NCI-H1436 (cell line): ENCODE measurements at regions not wholly inside any gene's neighbourhood (a gene's known extent, or its start where the extent isn't known, plus 50 kb on each side); places are given as distances from the start of the nearest gene placed in this dataset.

ENCODE experiments used
- DNase-seq: peaks from one replicate; lab custom pipeline; 2025; lab: John Stamatoyannopoulos, UW

GRCh38 chr1:30034105-30034626 lies 689.2 kb downstream of the MATN1 start:
- DNase-seq = no peak

GRCh38 chr1:30033256-30034104 lies 689.9 kb downstream of the MATN1 start:
- no peak for DNase-seq

GRCh38 chr1:30032302-30032701 lies 691.1 kb downstream of the MATN1 start:
- DNase-seq = no peak

- no peak for DNase-seq
Measured at GRCh38 chr1:30029677-30030076, 693.7 kb downstream of the MATN1 start.

DNA sequence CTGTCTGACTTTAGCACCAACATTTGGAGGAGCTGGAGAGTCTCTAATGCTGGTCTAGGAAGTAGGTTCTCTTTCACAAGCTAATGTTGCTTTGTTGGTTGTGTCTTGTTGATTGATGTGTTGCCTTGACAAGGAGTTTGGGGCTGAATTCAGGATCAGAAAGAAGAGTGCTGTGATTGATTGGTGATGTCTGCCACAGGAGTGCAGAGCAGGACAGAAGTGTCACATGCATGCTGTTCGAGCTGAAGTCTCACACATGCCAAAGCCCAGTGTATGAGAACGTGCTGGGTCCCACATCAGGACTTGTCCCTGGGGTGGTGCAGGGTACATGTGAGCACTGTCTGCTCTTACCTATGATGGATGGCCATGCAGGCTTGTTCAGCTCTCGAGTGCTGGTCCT lies 694.4 kb downstream of the MATN1 start:
- no peak for DNase-seq

DNA sequence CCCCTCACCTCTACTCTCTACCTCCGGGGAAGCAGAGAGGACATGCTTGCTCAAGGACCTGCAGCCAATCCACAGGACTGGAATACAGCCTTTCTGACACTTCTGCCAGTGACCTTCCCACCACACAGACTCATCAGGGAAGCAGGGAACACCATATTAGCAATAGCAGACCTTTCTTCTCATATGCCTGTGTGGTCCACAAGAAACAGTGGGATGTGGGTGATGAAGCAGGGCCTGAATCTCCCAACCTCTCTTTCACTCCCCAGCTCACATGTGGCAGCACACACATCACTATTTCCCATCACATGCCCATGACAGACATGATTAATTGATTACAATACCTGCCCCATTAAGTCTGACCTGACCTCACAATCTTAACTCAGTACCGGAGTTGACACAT lies 695.1 kb downstream of the MATN1 start:
- DNase-seq = no peak

GRCh38 chr1:30027247-30027646 lies 696.1 kb downstream of the MATN1 start:
- no peak for DNase-seq

GRCh38 chr1:30024411-30025195 lies 698.8 kb downstream of the MATN1 start:
- DNase-seq = no peak

DNA sequence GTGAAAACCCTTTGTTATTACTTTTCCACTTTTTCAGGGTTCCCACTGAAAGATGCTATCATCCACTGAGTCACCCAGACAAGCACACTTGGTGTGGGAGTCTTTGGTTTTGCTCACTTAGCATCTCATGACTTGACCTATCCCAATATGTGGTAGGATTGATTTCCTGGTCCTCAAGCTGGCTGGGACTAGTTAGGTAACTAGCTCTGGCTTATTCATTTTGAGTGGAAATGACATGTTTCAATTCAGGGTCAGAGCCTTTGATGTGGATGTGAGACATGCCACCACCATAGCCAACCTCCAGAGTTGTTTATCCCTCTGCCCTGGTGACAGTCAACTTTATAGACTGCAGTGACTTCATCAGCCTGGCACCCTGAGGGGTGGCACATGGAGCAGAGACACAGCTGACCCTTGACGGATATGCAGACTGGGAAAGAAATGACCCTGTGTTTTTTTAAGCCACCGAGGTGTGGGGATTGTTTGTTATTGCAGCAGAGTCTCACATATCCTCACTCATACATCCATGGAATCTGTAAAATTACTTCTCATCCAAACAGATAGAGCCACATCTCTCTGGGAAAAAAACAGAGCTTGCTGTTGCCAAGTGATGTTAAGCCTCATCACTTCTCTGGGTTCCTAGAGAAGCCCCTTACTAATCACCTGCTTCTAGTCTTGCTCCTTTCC lies 699.9 kb downstream of the MATN1 start:
- DNase-seq = no peak

GRCh38 chr1:30014031-30014430 lies 709.4 kb downstream of the MATN1 start:
- DNase-seq = no peak

DNA sequence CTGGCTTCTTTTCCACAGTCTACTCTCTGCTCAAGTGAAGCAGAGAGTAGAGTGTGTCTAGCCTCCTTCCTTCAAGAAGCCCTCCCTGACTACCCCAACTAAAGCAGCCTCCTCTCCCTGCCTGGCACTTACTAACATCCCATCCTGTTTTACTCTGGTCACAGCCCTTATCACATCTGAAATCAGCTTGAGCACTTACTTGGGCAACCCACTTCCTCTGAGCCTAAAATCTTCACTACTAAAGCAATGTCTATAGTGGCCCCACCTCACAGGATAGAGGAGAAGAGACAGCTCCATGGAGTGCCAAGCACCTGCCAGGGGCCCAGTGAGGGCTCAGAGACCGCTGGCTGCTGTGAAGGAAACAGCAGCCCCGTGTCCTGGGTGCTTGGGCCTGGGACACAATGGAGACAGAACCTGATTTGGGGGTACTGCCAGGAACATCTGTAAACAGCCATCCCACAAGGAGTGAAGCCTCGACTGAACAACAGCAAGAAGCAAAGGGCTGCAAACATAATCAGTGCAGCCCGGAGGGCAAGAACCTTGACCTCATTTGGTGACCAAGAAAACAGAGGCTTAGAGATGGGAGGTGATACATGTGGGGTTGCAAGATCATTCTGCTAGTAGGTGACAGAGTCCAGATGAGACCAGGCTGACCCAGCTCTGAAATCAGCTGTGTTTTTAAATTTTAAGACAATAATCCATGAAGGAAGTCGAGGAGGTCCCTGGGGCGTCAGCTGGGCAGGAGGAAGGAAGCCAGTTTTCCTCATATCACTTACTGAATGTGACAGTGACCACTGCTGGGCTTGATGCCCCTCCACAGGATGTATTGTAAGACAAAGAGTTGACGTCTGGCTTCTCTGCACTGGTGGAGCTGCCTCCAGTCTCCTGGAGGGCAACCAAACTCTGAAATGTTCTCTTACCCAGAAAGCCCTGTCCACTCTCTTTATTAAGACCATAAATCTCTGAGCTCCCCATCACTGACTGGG lies 710.6 kb downstream of the MATN1 start:
- no peak for DNase-seq

DNA sequence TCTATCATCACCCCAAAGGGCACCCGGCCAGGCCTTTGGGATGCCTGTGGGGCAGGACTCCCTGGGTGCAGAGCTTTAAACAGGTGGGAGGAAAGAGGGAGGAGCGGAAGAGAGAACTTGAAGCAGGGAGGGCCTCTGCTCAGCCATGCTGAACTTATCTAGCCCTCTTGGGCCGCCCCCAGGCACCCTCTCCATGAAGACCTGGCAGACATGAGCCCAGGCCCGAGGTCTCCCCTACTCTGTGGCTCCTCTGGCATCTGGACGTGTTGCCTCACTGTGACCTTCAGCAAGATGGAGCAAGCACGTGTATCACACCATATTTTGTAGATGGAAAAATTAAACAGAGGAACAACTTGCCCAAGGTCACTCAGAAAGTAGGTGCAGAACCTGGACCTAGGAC lies 711.4 kb downstream of the MATN1 start:
- DNase-seq = no peak

GRCh38 chr1:30010506-30011106 lies 712.8 kb downstream of the MATN1 start:
- no peak for DNase-seq

- no peak for DNase-seq
Measured at GRCh38 chr1:30009720-30010119, 713.7 kb downstream of the MATN1 start.

GRCh38 chr1:30008998-30009657 lies 714.3 kb downstream of the MATN1 start:
- DNase-seq = no peak

GRCh38 chr1:30008372-30008997 lies 714.9 kb downstream of the MATN1 start:
- no peak for DNase-seq

DNA sequence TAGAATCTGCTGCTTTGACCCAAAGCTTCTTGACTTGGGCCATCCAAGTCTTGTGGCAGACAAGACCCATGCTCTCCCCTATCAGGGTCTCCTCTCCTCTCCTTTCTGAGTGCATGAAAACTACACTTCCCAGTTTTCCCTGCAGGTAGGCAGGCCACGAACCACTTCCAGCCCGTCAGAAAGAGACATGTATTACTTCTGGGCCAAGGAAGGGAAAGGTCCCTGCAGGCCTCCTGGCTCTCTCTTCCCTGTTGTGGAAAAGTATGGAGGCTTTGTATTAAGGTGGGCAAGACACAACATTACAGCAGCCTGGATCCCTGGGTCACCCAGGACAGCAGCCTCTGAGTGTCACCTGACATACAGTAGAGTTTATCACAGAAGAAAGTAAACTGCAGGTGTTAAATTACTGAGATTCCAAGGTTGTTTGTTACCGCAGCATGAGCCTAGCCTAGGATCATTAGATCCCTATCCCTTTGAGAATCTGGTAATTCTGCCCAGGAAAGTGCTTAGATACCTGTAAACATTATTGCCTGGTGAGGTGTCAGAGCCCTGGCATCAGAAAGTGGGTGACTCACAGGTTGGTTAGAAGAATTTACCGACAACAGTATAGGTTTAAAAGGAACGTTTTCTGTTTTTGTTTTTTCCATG lies 717.3 kb downstream of the MATN1 start:
- no peak for DNase-seq

GRCh38 chr1:30001732-30002039 lies 721.7 kb downstream of the MATN1 start:
- DNase-seq = no peak

GRCh38 chr1:30001011-30001731 lies 722.2 kb downstream of the MATN1 start:
- DNase-seq = no peak
